SK-N-SH (cell line): ENCODE measurements at regions not wholly inside any gene's neighbourhood (a gene's known extent, or its start where the extent isn't known, plus 50 kb on each side); places are given as distances from the start of the nearest gene placed in this dataset.

Experiments used
- CTCF ChIA-PET: fragments of 300-600, 350-600 bp; formaldehyde crosslinking; extraction: SDS; loops from one replicate; lab custom pipeline; 2021; lab: Yijun Ruan, JAX
- POLR2A ChIA-PET: fragments of 350-600 bp; sonication (Branson Sonifier 250); formaldehyde crosslinking; extraction: SDS; loops from one replicate; lab custom pipeline; 2020; ENCODE audit warnings: antibody characterized with exemption, inconsistent platforms; lab: Yijun Ruan, JAX
- DNase-seq: peaks from one replicate; pipeline ENCODE4 v3.0.0; 2012
- H2AFZ ChIP-seq: fragments of 200-600 bp; sonication (generic); 2 replicates; pipeline ENCODE4 v1.8.1; 2016; ENCODE audit warnings: antibody characterized with exemption, mild to moderate bottlenecking, low read depth
- H3F3A ChIP-seq: fragments of 200-600 bp; sonication (generic); replicated peaks from 2 replicates; pipeline ENCODE3; 2016; ENCODE audit warnings: antibody characterized with exemption, mild to moderate bottlenecking; ENCODE audit not compliant: insufficient read depth
- H3K27ac ChIP-seq, 2 experiments: fragments of 200-500 bp in 1 of 2; fragments of 200-600 bp in 1 of 2; sonication (Bioruptor generic) in 1 of 2; sonication (generic), shearing (Covaris generic) in 1 of 2; 2 replicates each; pipeline versions ENCODE4 v1.5.1 to v1.6.1; 2014 to 2016; ENCODE audit warnings: low read depth in 2 of 2, inconsistent platforms in 1 of 2, low read length in 1 of 2, mild to moderate bottlenecking in 1 of 2, mixed read lengths in 1 of 2
- H3K27me3 ChIP-seq: fragments of 200-600 bp; sonication (generic), shearing (Covaris generic); 2 replicates; pipeline ENCODE4 v1.6.1; 2016; ENCODE audit warnings: mixed run types; ENCODE audit not compliant: insufficient read depth
- H3K36me3 ChIP-seq, 2 experiments: fragments of 200-500 bp in 1 of 2; fragments of 200-600 bp in 1 of 2; sonication (Bioruptor generic) in 1 of 2; sonication (generic) in 1 of 2; replicated peaks in 1 of 2; 2 replicates each; pipeline versions ENCODE3 to v1.5.1; 2014 to 2016; ENCODE audit warnings: low read length in 1 of 2, mild to moderate bottlenecking in 1 of 2; ENCODE audit not compliant: insufficient read depth in 2 of 2, control insufficient read depth in 1 of 2
- H3K4me1 ChIP-seq, 2 experiments: fragments of 200-500 bp in 1 of 2; fragments of 200-600 bp in 1 of 2; sonication (Bioruptor generic) in 1 of 2; sonication (generic), shearing (Covaris generic) in 1 of 2; 2 replicates each; pipeline versions ENCODE4 v1.5.1 to v1.6.1; 2014 to 2016; ENCODE audit warnings: low read depth in 1 of 2, low read length in 1 of 2, mixed run types in 1 of 2; ENCODE audit not compliant: insufficient read depth in 2 of 2, control insufficient read depth in 1 of 2
- H3K4me2 ChIP-seq: fragments of 200-600 bp; sonication (generic), shearing (Covaris generic); 2 replicates; pipeline ENCODE4 v1.6.1; 2017; ENCODE audit warnings: mixed run types
- H3K4me3 ChIP-seq, 2 experiments: fragments of 200-500 bp in 1 of 2; fragments of 200-600 bp in 1 of 2; sonication (Bioruptor generic) in 1 of 2; sonication (generic), shearing (Covaris generic) in 1 of 2; 2 replicates each; pipeline versions ENCODE4 v1.5.1 to v1.8.1; 2014 to 2016; ENCODE audit warnings: low read depth in 2 of 2, inconsistent platforms in 1 of 2, low read length in 1 of 2, mild to moderate bottlenecking in 1 of 2, mixed read lengths in 1 of 2, moderate library complexity in 1 of 2
- H3K79me2 ChIP-seq: fragments of 200-600 bp; sonication (generic); 2 replicates; pipeline ENCODE4 v1.8.1; 2017; ENCODE audit warnings: mild to moderate bottlenecking; ENCODE audit not compliant: insufficient read depth
- H3K9ac ChIP-seq: fragments of 200-600 bp; sonication (generic); 2 replicates; pipeline ENCODE4 v1.6.1; 2017; ENCODE audit warnings: mixed run types
- H3K9me2 ChIP-seq: fragments of 200-600 bp; sonication (generic); 2 replicates; pipeline ENCODE4 v1.6.1; 2017; ENCODE audit warnings: mixed run types
- H3K9me3 ChIP-seq: fragments of 200-600 bp; sonication (generic); 2 replicates; pipeline ENCODE4 v1.6.1; 2017; ENCODE audit warnings: mixed run types, mild to moderate bottlenecking, moderate library complexity
- H4K20me1 ChIP-seq: fragments of 200-600 bp; sonication (generic); 2 replicates; pipeline ENCODE4 v1.6.1; 2017; ENCODE audit warnings: mild to moderate bottlenecking, mixed run types; ENCODE audit not compliant: insufficient read depth
- ELF1 ChIP-seq: IDR thresholded peaks from 2 replicates; pipeline ENCODE4 v1.4.0; 2012
- EZH2phosphoT487 ChIP-seq: fragments of 200-600 bp; sonication (generic); IDR thresholded peaks from 2 replicates; pipeline ENCODE4 v1.6.1; 2017; ENCODE audit warnings: low read depth, mixed run types, mild to moderate bottlenecking, antibody characterized with exemption, moderate library complexity, borderline replicate concordance
- FOSL2 ChIP-seq: IDR thresholded peaks from 2 replicates; pipeline ENCODE4 v1.4.0; 2012; ENCODE audit warnings: low read depth, mild to moderate bottlenecking, moderate library complexity, borderline replicate concordance
- FOXJ3 ChIP-seq: sonication (generic); formaldehyde crosslinking; IDR thresholded peaks from 2 replicates; pipeline ENCODE4 v1.5.1; 2020; ENCODE audit warnings: mild to moderate bottlenecking, missing genetic modification reagents
- FOXM1 ChIP-seq: IDR thresholded peaks from 2 replicates; pipeline ENCODE4 v1.4.0; 2012; ENCODE audit warnings: low read depth, mild to moderate bottlenecking
- GABPA ChIP-seq: IDR thresholded peaks from 2 replicates; pipeline ENCODE4 v1.4.0; 2012; ENCODE audit warnings: low read depth, mild to moderate bottlenecking
- IRF3 ChIP-seq: fragments of 150-350 bp; IDR thresholded peaks from 2 replicates; pipeline ENCODE4 v1.6.1; 2016; ENCODE audit warnings: mild to moderate bottlenecking, low read depth, low read length
- MEF2A ChIP-seq: IDR thresholded peaks from 2 replicates; pipeline ENCODE4 v1.4.0; 2012; ENCODE audit warnings: low read depth, borderline replicate concordance
- MXI1 ChIP-seq: IDR thresholded peaks from 2 replicates; pipeline ENCODE4 v1.6.1; 2012; ENCODE audit warnings: mild to moderate bottlenecking, low read depth, low read length, improper control_type of control experiment
- POLR2AphosphoS5 ChIP-seq: IDR thresholded peaks from 2 replicates; pipeline ENCODE4 v1.6.1; 2012; ENCODE audit warnings: low read depth, low read length
- REST ChIP-seq: IDR thresholded peaks from 2 replicates; pipeline ENCODE4 v1.6.1; 2012; ENCODE audit warnings: mild to moderate bottlenecking, low read depth, low read length, moderate library complexity
- TCF12 ChIP-seq: IDR thresholded peaks from 2 replicates; pipeline ENCODE4 v1.4.0; 2012
- USF1 ChIP-seq: IDR thresholded peaks from 2 replicates; pipeline ENCODE4 v1.4.0; 2012; ENCODE audit warnings: low read depth, borderline replicate concordance
- USF2 ChIP-seq: fragments of 150-350 bp; IDR thresholded peaks from 2 replicates; pipeline ENCODE4 v1.6.1; 2017; ENCODE audit warnings: antibody characterized with exemption, low read length, low read depth, borderline replicate concordance
- YY1 ChIP-seq: IDR thresholded peaks from 2 replicates; pipeline ENCODE4 v1.4.0; 2012; ENCODE audit warnings: low read depth, mild to moderate bottlenecking
- WGBS: methylation state at CpG from one replicate; pipeline ENCODE4 v1.1.6; 2017; ENCODE audit warnings: low lambda C conversion rate; 5-methylcytosine and 5-hydroxymethylcytosine counted together

GRCh38 chr3:150145659-150146058 is 175.0 kb upstream of the PFN2 start:
- Histone ChIP-seq H3K79me2 (no peaks in the 10 kb centered on the region), H3F3A (peaks cover 24% of the 10 kb centered on the region), H3K4me1 (peaks cover 6 to 16% of the 10 kb centered on the region in 2 experiments; a peak in 2 of 4 replicates), H4K20me1 (no peaks in the 10 kb centered on the region), H3K4me2 (no peak overlapping the region), H3K9me3 (no peaks in the 10 kb centered on the region), H3K9ac (no peak overlapping the region), H2AFZ (no peak overlapping the region), H3K4me3 (no peak overlapping the region), H3K9me2 (no peaks in the 10 kb centered on the region), H3K27me3 (no peaks in the 10 kb centered on the region), H3K36me3 (no peaks in the 10 kb centered on the region), H3K27ac (no peak overlapping the region)
- POLR2A ChIA-PET, result no interaction called here
- WGBS, result 96% methylated on average over 3 of the region's 3 CpGs
- CTCF ChIA-PET, result no interaction called here
- DNase-seq, result no peak
- TF ChIP-seq MXI1, result no peak
- no peak for TF ChIP-seq USF1
- no peak for TF ChIP-seq FOXJ3 (CRISPR knock-in tag)
- TF ChIP-seq ELF1, result no peak
- no peak for TF ChIP-seq REST
- no peak for TF ChIP-seq MEF2A
- TF ChIP-seq FOSL2, result no peak
- no peak for TF ChIP-seq YY1
- no peak for TF ChIP-seq FOXM1
- no peak for TF ChIP-seq USF2
- no peak for TF ChIP-seq GABPA
- TF ChIP-seq POLR2AphosphoS5, result no peak
- TF ChIP-seq IRF3, result no peak
- no peak for TF ChIP-seq TCF12
- no peak for TF ChIP-seq EZH2phosphoT487
